ENCODE measurements at regions not wholly inside any gene's neighbourhood (a gene's known extent, or its start where the extent isn't known, plus 50 kb on each side); places are given as distances from the start of the nearest gene placed in this dataset.
"Not testable (repeated sequence)": the region's sequence is repeated elsewhere in the genome, so short reads cannot be mapped to it uniquely, and the experiment has no call there.

DNA sequence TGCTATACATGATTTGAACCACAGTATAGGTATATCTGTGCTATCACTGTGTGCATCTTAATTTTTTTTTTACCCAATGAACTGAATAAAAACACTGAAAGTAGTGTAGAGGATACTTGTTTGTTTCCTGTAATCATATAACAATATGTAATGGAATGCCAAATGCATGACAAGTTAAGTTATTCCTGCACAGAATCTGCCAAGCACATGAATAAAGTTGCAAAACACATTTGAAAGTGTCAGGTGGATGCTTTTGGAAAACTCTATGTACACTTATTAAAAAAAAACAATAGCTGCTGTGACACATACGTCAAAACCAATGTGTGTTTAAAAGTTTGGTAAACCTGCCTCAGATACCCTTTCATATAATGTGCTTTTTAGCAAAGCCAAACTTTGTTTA lies 1638.1 kb upstream of the SEL1L start:
- Histone ChIP-seq H3K4me1 (no peaks in the 10 kb centered on the region), H3K36me3 (no peaks in the 10 kb centered on the region), H3K27ac (no peak overlapping the region), H3K9ac (ENCODE audit: low read depth in 2 of 2, low read length in 2 of 2) (no peak overlapping the region), H3K9me3 (no peaks in the 10 kb centered on the region), H3K27me3 (no peaks in the 10 kb centered on the region), H3K4me3 (no peak overlapping the region)
- DNase-seq = no peak
- intact Hi-C loops (cut with DNase I) = no loop called here
- TF ChIP-seq, protein P1, sequence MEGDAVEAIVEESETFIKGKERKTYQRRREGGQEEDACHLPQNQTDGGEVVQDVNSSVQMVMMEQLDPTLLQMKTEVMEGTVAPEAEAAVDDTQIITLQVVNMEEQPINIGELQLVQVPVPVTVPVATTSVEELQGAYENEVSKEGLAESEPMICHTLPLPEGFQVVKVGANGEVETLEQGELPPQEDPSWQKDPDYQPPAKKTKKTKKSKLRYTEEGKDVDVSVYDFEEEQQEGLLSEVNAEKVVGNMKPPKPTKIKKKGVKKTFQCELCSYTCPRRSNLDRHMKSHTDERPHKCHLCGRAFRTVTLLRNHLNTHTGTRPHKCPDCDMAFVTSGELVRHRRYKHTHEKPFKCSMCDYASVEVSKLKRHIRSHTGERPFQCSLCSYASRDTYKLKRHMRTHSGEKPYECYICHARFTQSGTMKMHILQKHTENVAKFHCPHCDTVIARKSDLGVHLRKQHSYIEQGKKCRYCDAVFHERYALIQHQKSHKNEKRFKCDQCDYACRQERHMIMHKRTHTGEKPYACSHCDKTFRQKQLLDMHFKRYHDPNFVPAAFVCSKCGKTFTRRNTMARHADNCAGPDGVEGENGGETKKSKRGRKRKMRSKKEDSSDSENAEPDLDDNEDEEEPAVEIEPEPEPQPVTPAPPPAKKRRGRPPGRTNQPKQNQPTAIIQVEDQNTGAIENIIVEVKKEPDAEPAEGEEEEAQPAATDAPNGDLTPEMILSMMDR (IDR thresholded peaks at IDR 0.05) = no peak

DNA sequence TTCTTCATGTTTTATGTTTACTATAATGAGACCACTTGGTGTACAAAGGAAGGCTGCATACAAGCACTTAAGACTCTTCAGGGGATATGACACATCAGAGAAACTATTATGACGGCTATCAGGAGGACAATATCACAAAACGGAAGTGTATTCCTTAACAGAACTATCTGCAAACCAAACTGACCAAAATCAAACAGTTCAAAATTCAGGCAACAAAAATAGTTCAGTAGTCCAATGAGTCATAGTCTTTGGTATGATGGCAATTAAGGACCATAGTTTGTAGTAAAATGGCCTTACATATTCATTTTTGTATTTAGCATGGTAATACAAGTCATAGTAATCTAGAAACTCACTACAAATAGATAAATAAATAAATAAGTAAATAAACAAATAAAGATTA lies 1638.7 kb upstream of the SEL1L start:
- Histone ChIP-seq H3K27me3 (no peaks in the 10 kb centered on the region), H3K4me3 (no peak overlapping the region), H3K27ac (no peak overlapping the region), H3K4me1 (no peaks in the 10 kb centered on the region), H3K36me3 (no peaks in the 10 kb centered on the region), H3K9me3 (no peaks in the 10 kb centered on the region), H3K9ac (ENCODE audit: low read depth in 2 of 2, low read length in 2 of 2) (no peak overlapping the region)
- intact Hi-C loops (cut with DNase I) = no loop called here
- DNase-seq = no peak
- TF ChIP-seq, protein P1 (IDR thresholded peaks at IDR 0.05) = no peak

DNA sequence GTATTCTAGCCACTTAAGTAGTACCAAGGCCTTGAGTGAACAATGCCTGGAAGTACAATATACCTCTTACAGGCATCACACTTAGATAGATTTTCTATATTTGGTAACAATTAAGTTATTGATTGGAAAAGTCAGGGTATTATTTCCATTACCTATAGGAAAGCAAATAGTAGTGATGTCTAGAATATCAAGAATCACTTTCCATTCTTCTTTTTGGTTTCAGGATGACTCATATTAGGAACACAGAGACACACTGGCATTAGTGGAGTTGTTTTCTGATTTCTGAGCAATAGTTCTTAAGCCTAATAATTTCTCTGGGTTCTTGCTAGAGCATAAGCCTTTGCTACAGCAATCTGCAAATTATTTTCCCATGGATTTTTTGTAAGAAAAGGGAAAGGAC lies 1640.0 kb upstream of the SEL1L start:
- no peaks in the 10 kb centered on the region for H3K9me3 ChIP-seq
- no peak overlapping the region for H3K9ac ChIP-seq (ENCODE audit: low read depth in 2 of 2, low read length in 2 of 2)
- H3K4me3 ChIP-seq = no peak overlapping the region
- no peak for DNase-seq
- intact Hi-C loops (cut with DNase I) = no loop called here
- no peaks in the 10 kb centered on the region for H3K4me1 ChIP-seq
- H3K27ac ChIP-seq = no peak overlapping the region
- TF ChIP-seq, protein P1 (IDR thresholded peaks at IDR 0.05) = no peak
- no peaks in the 10 kb centered on the region for H3K36me3 ChIP-seq
- no peaks in the 10 kb centered on the region for H3K27me3 ChIP-seq

DNA sequence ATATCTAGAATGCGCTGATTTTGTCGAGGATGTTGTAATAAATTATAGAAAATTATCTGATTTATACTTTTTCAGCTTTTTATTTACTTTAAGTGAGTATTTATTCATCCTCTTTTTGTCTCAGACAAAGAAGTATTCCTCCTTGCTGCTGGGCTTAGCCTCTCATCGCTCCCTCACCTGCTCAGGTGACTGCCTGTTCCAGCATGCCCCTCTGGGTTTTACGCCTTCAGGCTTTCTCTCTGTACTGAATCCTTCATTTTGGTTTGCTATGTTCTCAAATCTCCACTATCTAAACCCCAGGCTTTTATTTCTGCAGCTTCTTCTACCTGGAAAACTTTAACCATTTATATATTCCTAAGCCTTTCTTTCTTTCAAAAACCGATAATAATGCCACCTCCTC lies 1650.9 kb upstream of the SEL1L start:
- Histone ChIP-seq H3K27ac (no peak overlapping the region), H3K9me3 (no peaks in the 10 kb centered on the region), H3K36me3 (no peaks in the 10 kb centered on the region), H3K4me3 (no peak overlapping the region), H3K4me1 (no peaks in the 10 kb centered on the region), H3K9ac (ENCODE audit: low read depth in 2 of 2, low read length in 2 of 2) (no peak overlapping the region), H3K27me3 (no peaks in the 10 kb centered on the region)
- intact Hi-C loops (cut with DNase I) = no loop called here
- TF ChIP-seq, protein P1 (IDR thresholded peaks at IDR 0.05) = no peak
- no peak for DNase-seq

DNA sequence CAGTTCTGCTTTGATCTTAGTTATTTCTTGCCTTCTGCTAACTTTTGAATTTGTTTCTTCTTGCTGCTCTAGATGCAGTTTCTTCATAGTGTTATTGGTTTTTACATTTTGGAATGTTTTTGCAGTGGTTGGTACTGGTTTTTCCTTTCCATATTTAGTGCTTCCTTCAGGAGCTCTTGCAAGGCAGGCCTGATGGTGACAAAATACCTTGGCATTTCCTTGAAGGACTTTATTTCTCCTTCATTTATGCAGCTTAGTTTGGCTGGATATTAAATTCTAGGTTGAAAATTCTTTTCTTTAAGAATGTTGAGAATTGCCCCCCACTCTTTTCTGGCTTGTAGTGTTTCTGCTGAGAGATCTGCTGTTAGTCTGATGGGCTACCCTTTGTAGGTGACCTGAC lies 1654.7 kb upstream of the SEL1L start:
- H3K27ac ChIP-seq; H3K9ac ChIP-seq (ENCODE audit: low read depth in 2 of 2, low read length in 2 of 2); DNase-seq; H3K27me3 ChIP-seq; intact Hi-C loops (cut with DNase I); H3K36me3 ChIP-seq; H3K9me3 ChIP-seq; H3K4me1 ChIP-seq; H3K4me3 ChIP-seq: not testable (repeated sequence)

DNA sequence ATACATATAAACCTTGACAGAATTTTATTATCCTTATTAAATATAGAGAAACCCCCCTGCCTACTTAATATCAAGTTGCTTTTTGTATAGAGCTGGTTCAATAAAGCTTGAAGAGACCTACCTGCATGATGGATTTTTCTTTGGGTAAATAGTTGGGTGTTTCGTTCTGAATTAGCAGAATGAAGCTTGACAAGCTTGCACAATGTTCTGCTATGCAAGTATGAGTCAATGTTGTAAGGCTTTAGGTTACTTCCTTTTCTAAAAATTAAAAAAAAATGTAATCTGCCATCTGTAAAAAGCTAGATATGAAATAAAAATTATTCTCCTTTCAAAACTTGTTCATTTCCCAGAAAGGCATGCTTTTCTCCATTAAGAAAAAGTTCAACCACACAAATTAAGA lies 1662.6 kb upstream of the SEL1L start:
- intact Hi-C loops (cut with DNase I) = no loop called here
- H3K9ac ChIP-seq (ENCODE audit: low read depth in 2 of 2, low read length in 2 of 2) = no peak overlapping the region
- no peaks in the 10 kb centered on the region for H3K27me3 ChIP-seq
- no peak overlapping the region for H3K27ac ChIP-seq
- H3K4me1 ChIP-seq = no peaks in the 10 kb centered on the region
- no peak for DNase-seq
- H3K4me3 ChIP-seq = no peak overlapping the region
- TF ChIP-seq, protein P1 (IDR thresholded peaks at IDR 0.05) = no peak
- no peaks in the 10 kb centered on the region for H3K36me3 ChIP-seq
- H3K9me3 ChIP-seq = no peaks in the 10 kb centered on the region
